Stimulated activated CD4-positive, alpha-beta T cell treated with anti-CD3 and anti-CD28 coated beads, Interleukin-2, amount 100 ng/mL, for 24 hours (primary cell): ENCODE measurements at regions not wholly inside any gene's neighbourhood (a gene's known extent, or its start where the extent isn't known, plus 50 kb on each side); places are given as distances from the start of the nearest gene placed in this dataset.

Experiments
- DNase-seq, 2 donors: peaks; one replicate each; pipeline ENCODE4 v3.0.0-alpha.2; 2020

DNA sequence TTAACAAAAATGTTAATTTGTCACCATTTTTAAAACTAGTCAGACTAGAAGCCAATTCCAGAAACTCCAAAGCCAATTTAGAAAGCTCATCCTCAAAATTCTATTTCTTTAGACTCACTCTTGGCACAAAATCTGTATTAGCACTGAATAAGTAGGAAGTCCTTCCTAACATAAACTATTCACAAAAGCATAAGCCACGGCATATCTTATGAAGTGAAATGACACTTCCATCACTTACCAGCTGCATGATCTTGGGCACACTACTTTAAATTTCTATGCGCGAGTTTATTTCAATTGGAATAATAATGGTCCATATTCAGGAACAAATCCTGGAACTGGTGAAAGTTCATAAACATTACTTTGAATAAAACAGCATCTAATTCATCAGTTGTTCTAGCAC lies 1544.0 kb downstream of the TECRL start:
- no peak for DNase-seq

DNA sequence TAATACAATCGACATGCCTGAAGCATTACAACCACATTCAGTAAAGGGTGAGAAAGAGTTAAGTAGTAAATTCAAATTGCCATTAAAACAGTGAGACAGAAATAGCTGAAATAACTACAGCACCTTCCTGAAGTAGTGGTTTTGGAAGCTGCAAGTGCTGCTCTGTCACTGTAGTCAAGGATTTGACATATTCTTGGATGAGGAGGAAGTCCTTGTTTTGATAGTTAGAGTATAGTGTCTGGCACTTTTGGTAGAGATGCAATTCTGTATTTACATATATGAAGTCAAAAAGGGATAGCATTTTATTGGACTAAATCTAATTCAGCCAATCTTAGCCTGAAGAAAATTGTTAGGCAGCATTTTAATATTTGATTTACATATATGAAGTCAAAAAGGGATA lies 1559.6 kb downstream of the TECRL start:
- DNase-seq = no peak

DNA sequence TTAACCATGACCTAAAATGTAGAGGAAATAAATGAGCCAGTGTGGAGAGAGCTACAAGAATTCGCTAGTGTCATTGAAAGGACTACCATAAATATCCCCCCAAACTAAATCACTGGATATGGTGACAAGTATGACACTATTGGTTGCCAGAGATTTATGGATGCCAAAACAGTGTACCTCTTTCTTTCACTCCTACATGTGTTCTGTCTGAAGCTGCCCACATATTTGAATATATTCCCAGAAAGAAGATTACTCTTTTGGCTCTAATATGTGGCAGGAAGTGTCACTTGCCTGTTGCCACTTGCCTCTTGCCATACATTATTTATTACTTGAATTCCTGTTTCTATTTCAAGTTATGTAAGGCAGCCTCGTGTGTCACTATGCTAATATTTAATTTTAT lies 1573.6 kb downstream of the TECRL start:
- DNase-seq = no peak

DNA sequence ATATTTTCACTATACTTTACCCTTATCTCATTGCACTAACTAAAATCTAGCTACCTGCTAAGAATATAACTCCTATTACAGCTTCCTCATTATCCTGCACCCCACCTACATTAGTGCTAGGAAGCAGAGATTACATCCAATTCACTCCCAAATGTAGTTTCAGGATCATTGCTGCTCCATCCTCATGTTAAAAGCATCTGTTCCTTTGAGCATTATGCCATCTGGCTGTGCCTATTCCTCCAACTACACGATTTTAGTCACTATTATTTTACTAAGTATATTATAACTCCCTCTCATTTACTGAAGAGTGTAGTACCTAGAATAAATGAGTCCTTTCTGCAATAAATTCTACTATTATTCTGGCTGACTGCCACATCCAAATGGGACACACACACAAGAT lies 1586.9 kb downstream of the TECRL start:
- no peak for DNase-seq

DNA sequence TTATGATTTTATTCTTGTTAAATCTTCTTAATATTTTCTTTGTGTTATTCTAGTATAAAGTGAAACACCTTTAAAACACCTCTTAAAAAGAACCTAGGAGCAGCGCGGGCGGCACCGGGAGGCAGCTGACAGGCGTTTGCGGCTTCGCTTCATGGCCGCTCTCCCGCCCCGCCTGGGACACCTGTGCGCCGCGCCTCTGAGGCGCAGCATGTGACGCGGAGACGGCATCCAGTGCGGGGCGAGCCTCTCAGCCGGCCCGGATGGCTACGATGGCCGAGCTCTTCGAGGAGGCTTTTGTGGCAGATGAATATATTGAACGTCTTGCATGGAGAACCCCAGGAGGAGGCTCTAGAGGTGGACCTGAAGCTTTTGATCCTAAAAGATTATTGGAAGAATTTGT lies 1592.7 kb downstream of the TECRL start:
- no peak for DNase-seq

DNA sequence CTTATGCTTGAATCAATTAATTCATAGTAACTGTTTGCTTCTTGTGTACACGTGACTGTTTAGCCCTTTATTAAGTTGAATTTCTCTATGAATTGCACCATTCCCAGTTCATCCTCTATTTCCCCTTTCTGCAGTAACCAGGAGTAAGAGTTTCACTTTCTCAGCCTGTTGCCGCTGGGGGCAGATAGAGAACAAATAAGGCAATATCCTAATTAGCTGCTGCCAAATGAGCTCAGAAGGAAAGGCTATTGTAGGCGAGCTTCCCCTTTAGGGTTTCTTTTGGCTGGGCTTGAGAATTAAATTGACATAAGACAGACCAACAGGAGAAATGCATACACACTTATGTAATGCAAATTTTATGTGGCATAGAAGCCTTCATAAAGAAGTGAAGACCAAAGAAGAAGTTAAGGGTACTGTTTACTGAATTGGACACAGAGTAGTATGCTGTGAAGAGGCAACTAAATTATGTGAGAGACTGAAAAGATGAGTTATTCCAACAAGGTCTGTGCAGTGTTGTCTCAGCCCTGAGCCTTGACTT lies 1594.7 kb downstream of the TECRL start:
- DNase-seq = no peak

DNA sequence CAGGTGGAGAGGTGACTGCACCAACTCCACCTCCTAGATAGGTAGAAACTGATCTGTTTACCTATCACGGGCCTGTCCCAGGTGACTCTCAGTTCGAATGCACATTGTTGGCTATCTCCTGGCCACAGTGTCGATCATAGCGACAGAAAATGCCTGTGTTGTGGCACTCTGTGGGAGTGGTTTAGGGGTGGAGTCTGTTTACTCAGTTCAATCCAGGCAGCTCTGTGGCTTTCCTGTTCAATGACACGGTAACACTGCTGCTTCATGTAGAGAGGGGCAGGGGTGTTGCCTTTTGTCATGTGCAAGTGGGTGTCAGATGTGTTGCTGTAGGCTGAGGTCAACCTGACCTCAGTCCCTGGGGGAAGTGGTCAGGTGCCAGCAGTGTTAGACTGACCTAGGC lies 1602.4 kb downstream of the TECRL start:
- no peak for DNase-seq

DNA sequence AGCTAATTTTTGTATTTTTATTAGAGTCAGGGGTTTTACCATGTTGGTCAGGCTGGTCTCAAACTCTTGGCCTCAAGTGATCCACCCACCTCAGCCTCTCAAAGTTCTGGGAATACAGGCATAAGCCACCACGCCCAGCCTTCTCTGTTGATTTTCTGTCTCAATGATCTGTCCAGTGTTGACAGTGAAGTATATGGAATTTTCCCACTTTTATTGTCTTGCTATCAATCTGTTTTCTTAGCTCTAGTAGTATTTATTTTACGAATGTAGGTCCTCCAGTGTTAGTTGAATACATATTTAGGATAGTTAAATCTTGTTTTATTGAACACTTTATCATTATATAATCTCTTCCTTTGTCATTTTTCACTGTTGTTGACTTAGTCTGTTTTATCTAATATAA lies 1603.9 kb downstream of the ADGRL3 start:
- DNase-seq = no peak

DNA sequence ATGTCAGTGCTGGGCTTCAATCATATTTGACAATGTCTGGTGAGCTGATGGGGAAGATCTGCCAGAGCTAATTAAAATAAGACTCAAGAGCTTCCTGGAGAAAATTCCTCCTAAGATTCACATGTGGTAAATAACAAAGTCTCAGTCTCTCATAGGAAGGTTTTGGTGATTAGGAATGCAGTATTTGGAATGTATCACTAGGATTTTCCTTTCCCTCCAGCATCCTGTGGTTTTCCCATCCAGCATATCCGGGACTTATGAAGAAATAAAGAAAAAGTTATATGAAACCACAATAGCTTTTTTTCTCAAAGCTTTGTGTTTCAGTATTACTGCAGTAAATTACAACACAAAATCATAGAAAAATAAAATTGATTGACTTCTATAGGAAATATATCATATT lies 1597.1 kb downstream of the ADGRL3 start:
- DNase-seq = no peak

DNA sequence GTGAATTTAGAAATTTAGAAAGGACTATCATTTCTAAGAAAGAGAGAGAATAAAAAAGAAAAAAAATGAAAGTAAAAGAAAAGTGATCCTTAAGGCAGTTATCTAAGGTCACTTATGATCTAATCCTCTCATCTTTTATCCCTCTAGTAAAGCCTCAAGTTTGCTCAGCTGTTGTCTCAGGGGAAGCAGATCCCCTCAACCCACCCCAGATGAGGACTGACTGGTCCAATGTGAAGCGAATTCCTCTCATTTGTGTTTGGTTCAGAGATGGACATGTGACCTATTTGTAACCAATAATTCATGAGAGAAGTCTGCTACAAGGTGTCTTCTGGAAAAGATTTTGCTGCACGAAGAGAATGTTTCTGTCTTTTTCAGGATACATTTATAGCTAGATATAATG lies 1591.3 kb downstream of the ADGRL3 start:
- no peak for DNase-seq

DNA sequence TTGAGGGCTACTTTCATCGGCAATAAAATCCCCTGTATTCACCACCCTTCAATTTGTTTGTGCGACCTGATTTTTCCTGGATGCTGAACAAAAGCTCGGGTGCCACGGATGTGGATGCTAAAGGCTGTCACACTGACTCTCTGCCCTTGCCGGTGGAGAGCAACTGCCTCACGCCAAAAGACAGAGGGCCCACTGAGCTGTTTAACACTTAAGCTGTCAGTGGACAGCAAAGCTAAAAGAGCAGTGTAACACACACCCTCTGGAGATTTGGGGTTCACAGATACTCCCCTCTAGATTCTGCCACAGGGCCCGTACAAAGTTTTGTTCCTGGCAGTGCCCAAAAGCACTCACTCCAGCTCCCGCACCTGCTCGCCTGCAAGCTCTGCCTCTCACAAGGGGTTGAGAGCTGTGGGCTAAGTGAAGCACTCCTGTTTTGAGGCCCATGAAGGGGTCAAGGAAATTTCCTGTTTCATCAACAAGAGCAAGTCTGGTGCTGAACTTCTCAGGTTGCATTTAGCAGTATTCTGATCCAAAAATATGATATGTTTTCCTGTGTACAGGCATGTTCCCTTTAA lies 1571.9 kb downstream of the ADGRL3 start:
- no peak for DNase-seq

DNA sequence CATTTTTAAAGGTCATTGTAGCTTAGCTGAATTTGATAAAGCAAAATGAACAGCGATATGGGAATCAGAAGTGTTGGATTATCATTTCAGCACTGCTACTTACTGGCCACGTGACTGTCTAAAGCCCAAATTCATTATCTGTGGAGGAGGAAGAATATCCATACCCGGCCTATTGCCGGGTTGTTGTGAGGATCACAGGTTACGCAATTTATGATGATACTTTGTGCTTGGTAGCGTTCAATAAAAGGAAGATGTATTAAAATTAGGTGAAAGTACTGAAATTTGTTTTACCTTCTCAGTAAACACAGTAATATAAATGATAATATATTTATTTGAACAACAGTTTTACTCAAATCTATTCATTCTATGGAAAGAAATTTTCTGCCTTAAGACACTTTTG lies 1540.2 kb downstream of the ADGRL3 start:
- no peak for DNase-seq

DNA sequence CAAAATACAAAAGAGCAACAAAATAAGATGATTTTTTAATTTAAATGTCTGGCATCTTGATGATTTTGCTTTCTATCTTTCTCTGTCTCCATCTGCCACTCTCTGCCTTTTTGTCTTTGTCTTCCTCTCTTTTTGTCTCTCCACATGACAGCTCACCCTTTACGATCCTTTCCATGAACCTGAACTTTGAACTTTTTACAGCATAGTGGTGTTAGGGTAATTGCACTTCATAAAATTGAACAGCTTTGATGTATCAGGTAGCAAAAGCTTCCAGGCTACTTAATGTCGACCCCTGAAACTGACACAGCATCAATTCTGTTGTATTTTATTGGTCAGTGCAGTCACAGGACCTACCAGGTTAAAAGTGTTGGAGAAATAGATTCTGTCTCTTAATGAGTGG lies 1517.0 kb downstream of the ADGRL3 start:
- DNase-seq = no peak

DNA sequence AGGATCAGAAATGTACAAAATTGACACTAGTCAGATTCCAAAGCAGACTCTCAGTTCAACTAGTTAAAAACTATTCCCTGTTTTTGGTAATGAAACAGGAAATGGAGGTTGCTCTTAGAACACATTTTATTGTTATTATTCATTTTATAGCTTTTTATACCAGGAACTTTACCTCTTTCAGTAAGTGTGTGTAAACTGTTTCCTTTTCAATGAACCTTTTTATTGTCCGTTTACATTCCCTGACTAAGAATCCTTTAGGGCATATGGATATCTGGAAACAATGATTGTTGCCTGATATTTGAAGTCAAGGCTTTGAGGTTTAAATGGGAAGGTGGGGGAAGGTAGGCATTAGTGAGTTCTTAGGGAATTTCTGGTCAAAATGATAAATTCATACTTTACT lies 1511.4 kb downstream of the ADGRL3 start:
- no peak for DNase-seq

DNA sequence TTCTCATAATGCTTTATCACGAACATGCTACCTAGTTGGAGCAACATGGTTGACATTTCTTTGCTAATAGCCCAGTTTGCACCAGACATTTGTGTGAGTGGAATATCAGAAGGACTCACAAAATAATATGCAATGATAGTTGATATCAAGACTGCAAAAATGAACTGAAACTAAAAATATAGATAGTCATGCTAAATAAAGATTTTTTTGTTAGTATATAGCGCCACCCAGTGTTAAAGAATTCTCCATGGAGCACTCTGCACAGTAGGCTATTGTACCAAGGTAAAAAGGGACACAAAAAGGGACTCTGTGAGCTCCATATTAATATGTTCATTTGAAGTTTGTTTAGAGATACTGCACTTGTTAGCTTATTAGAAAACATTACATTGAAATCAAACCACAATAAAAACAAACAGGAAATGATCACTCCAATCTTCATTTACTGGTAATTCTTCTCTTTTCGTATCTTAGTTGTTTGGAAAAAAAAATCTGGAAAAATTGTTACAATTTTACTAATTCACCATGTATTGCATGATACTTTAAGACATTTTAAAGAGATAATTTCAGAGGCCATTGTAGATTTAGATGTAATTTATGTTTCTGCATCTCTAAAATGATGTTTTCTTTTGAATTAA lies 1509.6 kb downstream of the ADGRL3 start:
- DNase-seq = no peak

DNA sequence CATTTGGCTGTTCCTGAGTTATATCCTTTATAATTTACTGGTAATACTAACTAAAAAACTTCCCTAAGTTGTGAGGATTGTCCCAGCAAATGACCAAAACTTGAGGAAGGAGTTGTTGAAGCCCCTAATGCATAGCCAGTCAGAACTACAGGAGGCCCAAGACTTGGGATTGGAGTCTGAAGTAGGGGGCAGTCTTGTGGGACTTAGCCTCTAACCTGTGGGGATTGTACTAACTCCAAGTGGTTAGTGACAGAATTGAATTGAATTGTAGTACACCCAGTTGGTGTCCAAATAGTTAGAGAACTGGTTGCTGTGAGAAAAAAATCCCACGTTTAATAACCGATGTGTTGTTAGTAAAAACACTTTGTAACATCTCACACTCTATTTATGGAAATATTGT lies 1506.3 kb downstream of the ADGRL3 start:
- DNase-seq = no peak

DNA sequence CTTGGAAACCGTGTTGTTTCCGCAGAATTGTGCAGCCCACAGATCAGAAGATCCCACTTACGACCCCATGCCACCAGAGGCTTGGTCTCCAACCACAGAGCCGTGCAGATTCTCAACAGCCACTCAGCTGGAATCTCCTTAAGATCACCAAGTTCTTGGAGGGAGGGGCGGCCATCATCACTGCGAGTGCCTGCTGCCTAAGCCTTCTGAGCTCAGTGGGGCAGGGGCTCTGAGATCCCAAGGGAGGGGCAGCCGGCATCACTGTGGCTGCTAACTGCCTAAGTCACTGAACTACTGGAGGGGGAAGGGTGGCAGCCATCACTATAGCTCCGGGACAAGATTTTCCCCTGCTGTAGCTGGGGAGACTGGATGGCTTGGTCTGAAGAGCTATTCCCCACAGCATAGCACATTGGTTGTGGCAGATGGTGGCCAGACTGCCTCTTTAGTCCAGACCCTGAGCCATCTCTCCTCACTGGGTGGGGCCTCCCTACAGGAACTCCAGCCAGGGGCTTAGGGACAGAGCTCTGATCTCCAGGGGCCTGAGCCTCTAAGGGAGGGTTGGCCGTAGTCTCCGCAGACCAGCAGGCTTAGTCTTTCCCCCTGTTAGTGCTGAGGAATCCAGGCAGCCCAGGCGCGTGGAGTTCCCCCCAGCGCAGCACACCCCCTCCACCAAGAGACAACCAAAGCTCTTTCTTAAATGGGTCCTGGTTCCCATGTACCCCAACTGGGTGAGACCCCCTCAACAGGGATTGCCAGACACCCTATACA lies 1483.9 kb downstream of the ADGRL3 start:
- DNase-seq = no peak

DNA sequence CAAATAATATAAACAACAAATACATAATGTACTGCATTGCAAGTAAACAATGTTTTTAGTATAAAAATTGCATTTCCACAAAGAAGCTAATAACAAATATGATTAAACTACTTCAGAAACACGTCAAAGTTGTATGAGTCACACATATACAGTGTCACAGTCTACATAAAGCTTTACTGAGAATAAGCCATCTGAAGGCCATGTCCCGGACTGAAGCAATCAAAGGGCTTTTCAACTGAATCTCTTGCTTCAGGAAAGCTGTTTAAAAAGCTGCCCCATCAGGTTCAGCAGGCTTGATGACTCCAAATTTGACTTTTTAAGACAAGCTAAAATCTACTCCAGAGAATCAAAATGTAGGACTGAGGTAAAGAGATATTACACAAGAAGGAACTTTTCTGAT lies 1476.8 kb downstream of the ADGRL3 start:
- no peak for DNase-seq

DNA sequence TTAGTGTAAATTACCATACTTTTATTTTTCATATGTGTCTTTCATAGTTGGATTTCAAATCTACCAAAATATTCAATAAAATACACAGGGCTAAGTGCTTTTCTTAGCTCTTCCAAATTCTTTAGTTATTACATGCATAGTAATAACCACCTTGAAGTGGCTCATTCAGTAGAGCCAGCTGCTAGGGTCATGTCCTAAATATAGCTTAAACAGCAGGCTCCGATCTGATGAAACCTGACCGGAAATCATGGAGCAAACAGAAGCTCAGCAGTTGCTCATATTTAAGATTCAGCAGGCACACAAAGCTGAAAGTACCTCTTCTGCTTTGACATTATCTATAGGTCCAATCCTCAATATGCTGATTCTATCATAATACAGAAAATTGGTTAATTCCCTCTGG lies 1470.4 kb downstream of the ADGRL3 start:
- DNase-seq = no peak

DNA sequence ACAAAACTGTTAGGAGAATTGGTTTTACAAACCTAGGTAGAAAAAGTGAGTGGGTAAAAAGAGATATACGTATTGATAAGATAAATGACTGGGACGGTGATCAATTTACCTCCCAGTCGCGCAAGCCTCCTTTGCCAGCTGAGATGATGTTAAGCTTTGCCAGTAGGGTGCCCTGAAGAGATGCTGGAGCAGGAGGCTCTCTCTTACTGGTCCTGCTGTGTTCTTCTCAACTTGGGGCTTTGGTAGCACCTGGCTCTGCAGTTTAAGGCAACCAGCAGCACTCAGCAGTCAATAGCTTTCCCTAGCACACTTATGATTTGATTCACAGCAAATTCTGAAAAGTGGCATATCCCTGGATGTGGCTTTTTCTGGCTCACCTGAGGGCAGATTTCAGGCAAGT lies 1461.7 kb downstream of the ADGRL3 start:
- DNase-seq = no peak

DNA sequence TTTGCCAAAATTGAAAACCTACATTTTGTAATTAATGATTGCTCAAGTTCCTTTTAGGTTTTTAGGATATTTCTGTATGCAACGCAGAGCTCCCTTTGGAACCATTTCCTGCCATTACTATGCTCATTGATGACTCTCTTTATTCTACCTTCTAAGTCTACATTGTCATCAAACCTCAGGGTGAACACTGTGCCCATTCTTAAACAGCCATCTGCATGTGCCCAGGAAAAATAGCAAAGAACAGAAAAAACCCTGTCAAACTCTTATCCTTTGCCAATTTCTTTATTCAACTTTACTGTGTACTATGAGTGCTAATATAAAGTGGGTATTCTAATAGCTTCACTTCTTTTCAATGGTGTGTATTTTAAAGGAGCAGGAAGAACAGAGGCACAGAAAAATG lies 1455.9 kb downstream of the ADGRL3 start:
- no peak for DNase-seq

DNA sequence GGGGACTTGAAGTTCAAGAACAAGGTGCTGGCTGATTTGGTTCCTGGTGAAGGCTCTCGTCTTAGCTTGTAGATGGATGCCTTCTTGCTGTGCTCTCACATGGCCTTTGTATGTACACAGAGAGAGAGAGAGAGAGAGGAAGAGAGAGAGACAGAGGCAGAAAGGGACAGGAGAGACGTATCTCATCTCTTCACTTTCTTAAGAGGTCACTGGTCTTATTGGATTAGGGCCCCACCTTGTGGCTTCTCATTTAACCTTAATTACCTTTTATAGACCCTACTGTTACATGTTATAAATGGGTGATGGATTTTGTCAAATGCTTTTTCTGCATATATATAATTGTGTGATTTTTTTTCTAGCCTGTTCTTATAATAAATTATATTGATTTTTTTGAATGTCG lies 1444.2 kb downstream of the ADGRL3 start:
- no peak for DNase-seq

DNA sequence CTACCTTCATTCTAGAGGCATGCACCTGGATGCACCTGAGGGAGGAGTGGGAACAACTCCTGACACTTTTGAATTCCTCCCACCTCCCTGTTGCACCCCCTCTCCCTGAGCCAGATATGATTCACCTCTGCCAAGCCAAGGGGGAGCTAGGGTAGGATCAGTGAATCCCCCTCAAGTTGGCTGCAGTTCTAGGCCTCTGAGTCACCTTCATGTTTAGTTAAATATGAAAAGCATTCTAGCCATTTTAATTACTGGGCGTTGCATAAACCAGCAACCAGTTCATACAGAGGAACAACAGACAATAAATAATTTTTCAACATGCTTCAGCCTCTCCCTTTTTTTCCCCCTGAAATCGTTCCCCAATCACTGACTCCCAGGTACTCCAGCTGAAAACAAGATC lies 1440.2 kb downstream of the ADGRL3 start:
- no peak for DNase-seq

DNA sequence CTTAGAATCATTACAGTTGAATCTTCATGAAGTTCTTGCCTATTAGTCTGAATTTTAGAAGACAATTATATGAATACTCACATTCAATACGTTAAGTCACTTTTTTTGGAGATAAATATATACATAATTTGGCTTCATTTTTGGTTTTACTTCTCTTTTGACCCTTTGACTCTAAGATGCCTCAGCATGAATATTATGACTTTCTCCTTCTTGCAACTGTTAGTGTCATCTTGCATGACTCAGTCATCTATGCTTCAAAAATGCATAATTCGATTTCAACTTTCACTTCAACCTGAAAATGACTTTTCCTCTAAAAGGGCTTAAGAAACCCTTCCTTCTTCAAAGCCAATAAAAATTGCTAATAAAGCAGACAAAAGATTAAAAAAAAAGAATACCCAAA lies 1427.5 kb downstream of the ADGRL3 start:
- DNase-seq = no peak
